Pancreas (tissue), 10 donors: ENCODE measurements at regions not wholly inside any gene's neighbourhood (a gene's known extent, or its start where the extent isn't known, plus 50 kb on each side); places are given as distances from the start of the nearest gene placed in this dataset.

Experiments
- ATAC-seq, 4 donors: fragments of 200-7000 bp; cut with Tn5 transposase; one replicate each; pipeline versions ENCODE4 v1.8.0 to v1.9.1; 2020; ENCODE audit warnings: mild to moderate bottlenecking in 4 of 4, moderate library complexity in 4 of 4
- DNase-seq, 6 donors: peaks; one replicate each; pipeline ENCODE4 v3.0.0-alpha.2; 2020
- FAIRE-seq: peaks from 2 replicates; lab custom pipeline; 2012; peaks lifted over from hg19 to GRCh38; lab: Jason Lieb, UNC
- H3K27ac ChIP-seq, 4 donors: fragments of 200-600 bp; sonication (generic); 1 replicate in 3 of 4; 2 replicates in 1 of 4; pipeline versions ENCODE4 v1.5.0 to v1.8.0; 2020
- H3K27me3 ChIP-seq, 4 donors: fragments of 200-600 bp; one replicate each; pipeline ENCODE4 v1.8.0; 2021
- H3K36me3 ChIP-seq, 3 donors: fragments of 200-600 bp; sonication (generic) in 1 of 3; one replicate each; pipeline versions ENCODE4 v1.5.0 to v1.8.0; 2020 to 2021
- H3K4me1 ChIP-seq, 3 donors: fragments of 200-600 bp; one replicate each; pipeline ENCODE4 v1.8.0; 2021
- H3K4me3 ChIP-seq, 4 donors: fragments of 200-600 bp; sonication (generic) in 2 of 4; one replicate each; pipeline versions ENCODE4 v1.5.0 to v1.8.0; 2020 to 2021
- H3K9me3 ChIP-seq, 4 donors: fragments of 200-600 bp; one replicate each; pipeline ENCODE4 v1.8.0; 2021
- CTCF ChIP-seq, 4 donors: fragments of 200-600 bp; sonication (generic) in 3 of 4; IDR thresholded peaks; one replicate each; pipeline versions ENCODE4 v1.5.0 to v1.8.0; 2021; ENCODE audit warnings: antibody characterized with exemption in 4 of 4
- WGBS, 2 donors: extraction: QIAGEN DNeasy Blood & Tissue Kit; methylation state at CpG; one replicate each; pipeline ENCODE4 v1.1.7; 2013; 5-methylcytosine and 5-hydroxymethylcytosine counted together
- intact Hi-C, 3 donors: fragments of 100-400 bp; cut with DNase I; formaldehyde crosslinking; loops; one replicate each; pipeline versions ENCODE4 v1.11.1 to v1.14.2; 2022
- donor health status: healthy with polysubstance abuse.
- donor health status: DM: no; HTN: no; CAD: no; lungs with moderate emphysema.
- donor health status: DM: no; HTN: no; CAD: no.
- donor health status: control.
- donor health status: control.
- donor health status: Bipolar disorder and iron deficiency.
- donor health status: DM: yes; HTN: yes; CAD: no.
- donor health status: DM: no; HTN: no; CAD: no.
- donor health status: DM: no; HTN: no; CAD: no.
- donor health status: DM: yes; HTN: yes; CAD: no.

GRCh38 chr6:62652692-62653328 is 366.8 kb upstream of the KHDRBS2 start:
- no peaks in the 10 kb centered on the region for H3K4me1 ChIP-seq
- WGBS, 2 donors: 65 to 76% methylated on average over 2 of the region's 2 CpGs
- intact Hi-C loops: no loop called here
- no peak overlapping the region for H3K27ac ChIP-seq
- TF ChIP-seq CTCF (IDR thresholded peaks at IDR 0.05): no peak
- ATAC-seq: no peak
- no peak overlapping the region for H3K4me3 ChIP-seq
- FAIRE-seq: no peak
- H3K27me3 ChIP-seq: no peaks in the 10 kb centered on the region
- H3K9me3 ChIP-seq: peaks cover 0 to 4% (median 0%) of the 10 kb centered on the region in 4 donors
- DNase-seq: no peak
- H3K36me3 ChIP-seq: no peaks in the 10 kb centered on the region

- no peak overlapping the region for H3K4me3 ChIP-seq
- TF ChIP-seq CTCF (IDR thresholded peaks at IDR 0.05): no peak
- WGBS, 2 donors: 29 to 33% methylated on average over 2 of the region's 2 CpGs
- no peaks in the 10 kb centered on the region for H3K9me3 ChIP-seq
- no peak for DNase-seq
- H3K36me3 ChIP-seq: no peaks in the 10 kb centered on the region
- no peaks in the 10 kb centered on the region for H3K4me1 ChIP-seq
- no peak overlapping the region for H3K27ac ChIP-seq
- no peak for ATAC-seq
- H3K27me3 ChIP-seq: no peaks in the 10 kb centered on the region
- no peak for FAIRE-seq
- intact Hi-C loops: no loop called here
Observed at GRCh38 chr6:62645274-62645673, 359.2 kb upstream of the KHDRBS2 start.

- Histone ChIP-seq H3K36me3 (no peaks in the 10 kb centered on the region), H3K4me3 (no peak overlapping the region), H3K9me3 (no peaks in the 10 kb centered on the region), H3K27ac (no peak overlapping the region), H3K4me1 (no peaks in the 10 kb centered on the region), H3K27me3 (no peaks in the 10 kb centered on the region)
- DNase-seq: no peak
- intact Hi-C loops: no loop called here
- no peak for TF ChIP-seq CTCF (IDR thresholded peaks at IDR 0.05)
- FAIRE-seq: no peak
- ATAC-seq: no peak
- WGBS, 2 donors: 72 to 79% methylated on average over 2 of the region's 2 CpGs
Observed at GRCh38 chr6:62640749-62641148, 354.7 kb upstream of the KHDRBS2 start.

GRCh38 chr6:62626661-62627060 is 340.6 kb upstream of the KHDRBS2 start:
- Histone ChIP-seq H3K4me3 (no peak overlapping the region), H3K27ac (no peak overlapping the region), H3K27me3 (no peaks in the 10 kb centered on the region), H3K36me3 (no peaks in the 10 kb centered on the region), H3K9me3 (no peaks in the 10 kb centered on the region), H3K4me1 (no peaks in the 10 kb centered on the region)
- intact Hi-C loops: no loop called here
- ATAC-seq (no peak), DNase-seq (no peak), FAIRE-seq (no peak)
- no peak for TF ChIP-seq CTCF (IDR thresholded peaks at IDR 0.05)
- 49 to 54% methylated on average over 2 of the region's 2 CpGs for WGBS, 2 donors

GRCh38 chr6:62623846-62624532 is 338.0 kb upstream of the KHDRBS2 start:
- no peaks in the 10 kb centered on the region for H3K27me3 ChIP-seq
- H3K9me3 ChIP-seq: no peaks in the 10 kb centered on the region
- no peak for DNase-seq
- no peak for ATAC-seq
- 79 to 89% methylated on average over 1 of the region's 1 CpG for WGBS, 2 donors
- intact Hi-C loops: no loop called here
- no peak for TF ChIP-seq CTCF (IDR thresholded peaks at IDR 0.05)
- H3K27ac ChIP-seq: no peak overlapping the region
- no peaks in the 10 kb centered on the region for H3K36me3 ChIP-seq
- no peaks in the 10 kb centered on the region for H3K4me1 ChIP-seq
- no peak overlapping the region for H3K4me3 ChIP-seq
- no peak for FAIRE-seq
